HEK293 (cell line): ENCODE measurements at regions not wholly inside any gene's neighbourhood (a gene's known extent, or its start where the extent isn't known, plus 50 kb on each side); places are given as distances from the start of the nearest gene placed in this dataset.
"Not testable (repeated sequence)": the region's sequence is repeated elsewhere in the genome, so short reads cannot be mapped to it uniquely, and the experiment has no call there.

Experiments used
- CTCF ChIA-PET: fragments of 350-600 bp; formaldehyde crosslinking; extraction: SDS; loops from one replicate; lab custom pipeline; 2021; ENCODE audit warnings: antibody characterized with exemption; lab: Yijun Ruan, JAX
- POLR2A ChIA-PET: fragments of 300-600 bp; formaldehyde crosslinking; extraction: SDS; loops from one replicate; lab custom pipeline; 2020; ENCODE audit warnings: antibody characterized with exemption, inconsistent platforms; lab: Yijun Ruan, JAX
- H3K27ac ChIP-seq: fragments of 200-500 bp; sonication (Bioruptor generic); 2 replicates; pipeline ENCODE4 v1.5.1; 2014; ENCODE audit warnings: low read depth, low read length, control low read depth, inconsistent platforms; ENCODE audit errors: extremely low read depth
- H3K36me3 ChIP-seq, 2 experiments: fragments of 200-500 bp in 1 of 2; sonication (Bioruptor generic) in 1 of 2; 1 replicate in 1 of 2; 2 replicates in 1 of 2; pipeline ENCODE4 v1.5.1; 2014 to 2017; ENCODE audit warnings: inconsistent platforms in 2 of 2, low read length in 2 of 2; ENCODE audit not compliant: control insufficient read depth in 2 of 2, insufficient read depth in 1 of 2
- H3K4me1 ChIP-seq: fragments of 200-500 bp; sonication (Bioruptor generic); 2 replicates; pipeline ENCODE4 v1.5.1; 2014; ENCODE audit warnings: mild to moderate bottlenecking, low read length, inconsistent platforms; ENCODE audit not compliant: control insufficient read depth, insufficient read depth
- H3K4me3 ChIP-seq: 2 replicates; pipeline ENCODE4 v1.5.1; 2011; ENCODE audit warnings: low read depth, mild to moderate bottlenecking, control low read depth, low read length, moderate library complexity
- H3K9me3 ChIP-seq: fragments of 200-500 bp; sonication (Bioruptor generic); 2 replicates; pipeline ENCODE4 v1.5.1; 2014; ENCODE audit warnings: low read depth, low read length, inconsistent platforms; ENCODE audit not compliant: control insufficient read depth, insufficient read depth
- GLIS1 ChIP-seq: fragments of 450-650 bp; formaldehyde crosslinking; IDR thresholded peaks from 2 replicates; pipeline ENCODE4 v1.5.1; 2016; ENCODE audit warnings: missing biosample characterization, missing genetic modification characterization
- OVOL3 ChIP-seq: fragments of 450-650 bp; formaldehyde crosslinking; IDR thresholded peaks from 2 replicates; pipeline ENCODE4 v1.5.1; 2016; ENCODE audit warnings: missing biosample characterization, missing genetic modification characterization
- ZBTB20 ChIP-seq: fragments of 450-650 bp; formaldehyde crosslinking; IDR thresholded peaks from 2 replicates; pipeline ENCODE4 v1.5.1; 2016; ENCODE audit warnings: missing biosample characterization, missing genetic modification characterization
- ZNF133 ChIP-seq: fragments of 450-650 bp; formaldehyde crosslinking; IDR thresholded peaks from 2 replicates; pipeline ENCODE4 v1.5.1; 2016; ENCODE audit warnings: missing biosample characterization, missing genetic modification characterization
- ZNF214 ChIP-seq: fragments of 450-650 bp; formaldehyde crosslinking; IDR thresholded peaks from 2 replicates; pipeline ENCODE4 v1.5.1; 2017; ENCODE audit warnings: missing biosample characterization, mild to moderate bottlenecking, missing genetic modification characterization, borderline replicate concordance
- ZNF350 ChIP-seq: fragments of 450-650 bp; formaldehyde crosslinking; IDR thresholded peaks from 2 replicates; pipeline ENCODE4 v1.5.0; 2017; ENCODE audit warnings: missing biosample characterization, mild to moderate bottlenecking, missing genetic modification characterization
- ZNF391 ChIP-seq: fragments of 450-650 bp; formaldehyde crosslinking; IDR thresholded peaks from 2 replicates; pipeline ENCODE4 v1.5.1; 2016; ENCODE audit warnings: low read depth, missing biosample characterization, missing genetic modification characterization, borderline replicate concordance
- ZNF423 ChIP-seq: fragments of 450-650 bp; formaldehyde crosslinking; IDR thresholded peaks from 2 replicates; pipeline ENCODE4 v1.5.1; 2016; ENCODE audit warnings: missing biosample characterization, missing genetic modification characterization
- ZNF549 ChIP-seq: fragments of 450-650 bp; IDR thresholded peaks from 2 replicates; pipeline ENCODE4 v1.5.1; 2018; ENCODE audit warnings: missing biosample characterization, missing genetic modification characterization, mild to moderate bottlenecking, inconsistent platforms, moderate library complexity
- ZNF600 ChIP-seq: fragments of 450-650 bp; formaldehyde crosslinking; IDR thresholded peaks from 2 replicates; pipeline ENCODE4 v1.5.1; 2016; ENCODE audit warnings: missing biosample characterization, missing genetic modification characterization
- ZNF621 ChIP-seq: fragments of 450-650 bp; formaldehyde crosslinking; IDR thresholded peaks from 2 replicates; pipeline ENCODE4 v1.5.1; 2017; ENCODE audit warnings: missing biosample characterization, missing genetic modification characterization
- ZXDB ChIP-seq: fragments of 450-650 bp; formaldehyde crosslinking; IDR thresholded peaks from 2 replicates; pipeline ENCODE4 v1.5.1; 2016; ENCODE audit warnings: missing biosample characterization, missing genetic modification characterization
- TF ChIP-seq, protein P1 (sequence below): fragments of 450-650 bp; formaldehyde crosslinking; IDR thresholded peaks from 2 replicates; pipeline ENCODE4 v1.5.1; 2016; ENCODE audit warnings: missing biosample characterization, missing genetic modification characterization
- TF ChIP-seq, protein P2 (sequence below): fragments of 450-650 bp; formaldehyde crosslinking; IDR thresholded peaks from 2 replicates; pipeline ENCODE4 v1.5.1; 2016; ENCODE audit warnings: missing biosample characterization, missing genetic modification characterization, low read depth

DNA sequence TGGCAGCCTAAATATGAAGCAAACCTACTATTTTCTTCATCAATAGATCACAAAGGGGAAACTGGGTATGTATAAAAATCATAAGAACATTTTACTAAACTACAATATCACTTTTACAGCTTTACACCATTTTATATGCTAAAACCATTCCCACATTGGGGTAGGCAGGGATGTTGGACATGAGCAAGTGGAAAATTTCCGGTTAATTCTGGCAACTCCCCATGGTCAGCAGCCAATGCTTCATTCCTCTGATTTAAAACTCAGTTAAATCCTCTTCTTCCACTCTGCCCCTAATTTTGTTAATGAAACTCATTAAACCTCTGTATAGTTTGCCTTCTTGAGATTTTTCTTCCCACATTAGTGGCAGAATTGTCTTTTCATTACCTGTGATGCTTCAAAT lies 552.5 kb upstream of the NECTIN3 start (continued):
- no peak for TF ChIP-seq ZNF214 (tag by site-specific recombination)
- TF ChIP-seq ZNF621: no peak
- no peak for TF ChIP-seq ZNF350 (tag by site-specific recombination)
- TF ChIP-seq ZXDB: no peak

DNA sequence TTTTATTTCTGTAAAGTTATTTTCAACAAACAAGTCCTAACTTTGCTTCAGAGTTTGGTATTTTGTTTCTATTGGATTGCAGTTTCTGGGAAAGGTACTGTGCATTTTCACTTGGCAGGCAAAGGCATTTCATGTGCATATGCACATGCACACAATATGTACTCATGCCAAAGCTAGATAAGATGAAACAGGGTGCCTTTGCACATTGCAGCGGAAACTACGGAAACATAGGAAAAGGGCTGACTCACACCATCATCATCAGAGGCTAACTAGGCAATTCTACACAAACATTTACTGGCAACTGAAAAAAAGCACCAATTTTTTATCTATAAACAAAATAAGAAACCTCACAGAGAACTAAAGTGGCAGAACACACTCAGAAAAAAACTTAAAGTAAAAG lies 550.6 kb upstream of the NECTIN3 start:
- no peak overlapping the region for H3K4me3 ChIP-seq
- no peaks in the 10 kb centered on the region for H3K4me1 ChIP-seq
- ChIA-PET POLR2A (no interaction called here), CTCF (interaction anchor here (0.7 kb wide), 1 partner anchor 57 kb away, joined by 3 read pairs; no protein-coding TSS in a partner anchor)
- no peaks in the 10 kb centered on the region for H3K9me3 ChIP-seq
- TF ChIP-seq ZNF423 (tag by site-specific recombination): no peak
- TF ChIP-seq, protein P1, sequence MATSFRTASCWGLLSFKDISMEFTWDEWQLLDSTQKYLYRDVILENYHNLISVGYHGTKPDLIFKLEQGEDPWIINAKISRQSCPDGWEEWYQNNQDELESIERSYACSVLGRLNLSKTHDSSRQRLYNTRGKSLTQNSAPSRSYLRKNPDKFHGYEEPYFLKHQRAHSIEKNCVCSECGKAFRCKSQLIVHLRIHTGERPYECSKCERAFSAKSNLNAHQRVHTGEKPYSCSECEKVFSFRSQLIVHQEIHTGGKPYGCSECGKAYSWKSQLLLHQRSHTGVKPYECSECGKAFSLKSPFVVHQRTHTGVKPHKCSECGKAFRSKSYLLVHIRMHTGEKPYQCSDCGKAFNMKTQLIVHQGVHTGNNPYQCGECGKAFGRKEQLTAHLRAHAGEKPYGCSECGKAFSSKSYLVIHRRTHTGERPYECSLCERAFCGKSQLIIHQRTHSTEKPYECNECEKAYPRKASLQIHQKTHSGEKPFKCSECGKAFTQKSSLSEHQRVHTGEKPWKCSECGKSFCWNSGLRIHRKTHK (tag by site-specific recombination): no peak
- no peak for TF ChIP-seq OVOL3
- TF ChIP-seq ZNF133 (tag by site-specific recombination): no peak
- TF ChIP-seq, protein P2, sequence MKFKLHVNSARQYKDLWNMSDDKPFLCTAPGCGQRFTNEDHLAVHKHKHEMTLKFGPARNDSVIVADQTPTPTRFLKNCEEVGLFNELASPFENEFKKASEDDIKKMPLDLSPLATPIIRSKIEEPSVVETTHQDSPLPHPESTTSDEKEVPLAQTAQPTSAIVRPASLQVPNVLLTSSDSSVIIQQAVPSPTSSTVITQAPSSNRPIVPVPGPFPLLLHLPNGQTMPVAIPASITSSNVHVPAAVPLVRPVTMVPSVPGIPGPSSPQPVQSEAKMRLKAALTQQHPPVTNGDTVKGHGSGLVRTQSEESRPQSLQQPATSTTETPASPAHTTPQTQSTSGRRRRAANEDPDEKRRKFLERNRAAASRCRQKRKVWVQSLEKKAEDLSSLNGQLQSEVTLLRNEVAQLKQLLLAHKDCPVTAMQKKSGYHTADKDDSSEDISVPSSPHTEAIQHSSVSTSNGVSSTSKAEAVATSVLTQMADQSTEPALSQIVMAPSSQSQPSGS (tag by site-specific recombination): no peak
- no peak for TF ChIP-seq ZBTB20
- no peak for TF ChIP-seq GLIS1 (tag by site-specific recombination)
- TF ChIP-seq ZNF391 (tag by site-specific recombination): no peak
- TF ChIP-seq ZNF600 (tag by site-specific recombination): no peak
- TF ChIP-seq, all 188 proteins: peak for 0
- no peak overlapping the region for H3K27ac ChIP-seq
- no peaks in the 10 kb centered on the region for H3K36me3 ChIP-seq

DNA sequence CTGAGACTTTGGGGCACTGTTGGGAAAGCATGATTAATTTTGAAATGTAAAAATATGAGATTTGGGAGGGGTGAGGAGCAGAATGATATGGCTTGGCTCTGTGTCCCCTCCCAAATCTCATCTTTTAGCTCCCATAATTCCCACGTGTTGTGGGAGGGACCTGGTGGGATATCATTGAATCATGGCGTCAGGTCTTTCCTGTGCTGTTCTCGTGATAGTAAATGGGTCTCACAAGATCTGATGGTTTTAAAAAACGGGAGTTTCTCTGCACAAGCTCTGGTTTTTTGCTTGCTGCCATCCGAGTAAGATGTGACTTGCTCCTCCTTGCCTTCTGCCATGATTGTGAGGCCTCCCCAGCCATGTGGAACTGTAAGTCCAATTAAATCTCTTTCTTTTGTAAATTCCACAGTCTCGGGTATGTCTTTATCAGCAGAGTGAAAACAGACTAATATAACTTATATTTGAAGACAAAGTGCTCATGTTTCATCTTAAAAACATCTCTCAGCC lies 546.0 kb upstream of the NECTIN3 start:
- H3K36me3 ChIP-seq, H3K27ac ChIP-seq, H3K4me1 ChIP-seq, H3K4me3 ChIP-seq, CTCF ChIA-PET, POLR2A ChIA-PET, H3K9me3 ChIP-seq: not testable (repeated sequence)

DNA sequence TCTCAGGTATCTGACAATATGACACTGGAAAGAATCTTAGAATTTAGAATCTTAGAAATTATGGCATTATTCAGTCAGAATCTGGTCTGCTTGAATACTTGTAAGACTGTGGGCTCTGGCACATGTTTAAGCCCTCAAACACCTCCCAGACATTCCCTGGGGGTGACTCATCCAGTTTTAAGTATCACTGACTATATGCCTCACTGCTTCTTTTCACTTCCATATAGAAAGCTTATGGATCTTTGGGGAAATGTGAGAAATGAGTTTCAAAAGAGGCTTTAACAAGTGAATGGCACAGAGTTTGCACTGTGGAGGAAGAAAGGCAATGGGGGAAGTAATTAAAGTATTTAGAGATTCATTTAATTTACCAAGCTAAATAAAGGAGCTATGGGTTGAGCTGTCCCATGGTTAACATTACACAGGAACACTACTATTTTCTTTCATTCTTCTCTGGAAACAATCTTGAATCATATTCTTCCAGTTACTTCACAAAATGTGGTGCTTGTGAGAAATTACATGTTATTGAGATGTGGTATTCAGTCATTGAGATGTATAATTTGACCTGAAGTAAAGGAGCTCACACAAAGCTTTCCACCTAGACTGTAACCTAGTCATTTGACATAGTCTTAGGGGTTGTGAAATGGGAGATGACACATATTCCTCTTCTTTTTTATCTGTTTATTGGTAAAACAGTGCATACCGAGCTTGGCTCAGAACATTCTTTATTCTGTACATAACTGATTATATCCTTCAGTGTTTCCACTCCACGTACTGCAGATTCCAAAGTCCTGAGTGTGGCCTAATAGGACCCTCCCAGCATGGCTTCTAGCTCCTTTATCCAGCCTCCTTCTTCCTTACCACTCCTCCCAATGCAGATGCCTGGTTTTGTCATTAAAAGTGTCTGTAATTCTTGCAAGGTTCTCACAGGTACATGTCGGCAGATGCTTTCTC lies 544.6 kb upstream of the NECTIN3 start:
- Histone ChIP-seq H3K9me3 (no peaks in the 10 kb centered on the region), H3K4me3 (no peak overlapping the region), H3K4me1 (no peaks in the 10 kb centered on the region)
- CTCF ChIA-PET: no interaction called here
- TF ChIP-seq ZNF549 (tag by site-specific recombination) (no peak), ZNF133 (tag by site-specific recombination) (no peak)
- TF ChIP-seq, all 188 proteins: peak for 0
- Histone ChIP-seq H3K27ac (no peak overlapping the region), H3K36me3 (no peaks in the 10 kb centered on the region)
- POLR2A ChIA-PET: no interaction called here
